B cell (primary cell): ENCODE measurements at regions not wholly inside any gene's neighbourhood (a gene's known extent, or its start where the extent isn't known, plus 50 kb on each side); places are given as distances from the start of the nearest gene placed in this dataset.

ENCODE experiments used
- ATAC-seq: fragments of 200-7000 bp; cut with Tn5 transposase; one replicate; pipeline ENCODE4 v1.10.0; 2021; ENCODE audit warnings: low read depth, mild to moderate bottlenecking, moderate number of reproducible peaks, moderate library complexity
- CTCF ChIA-PET: fragments of 350-600 bp; sonication (Branson Sonifier 250); formaldehyde crosslinking; loops from one replicate; lab custom pipeline; 2021; ENCODE audit warnings: antibody characterized with exemption, inconsistent platforms; lab: Charles Lee
- POLR2A ChIA-PET: fragments of 350-600 bp; sonication (Branson Sonifier 250); formaldehyde crosslinking; loops from one replicate; lab custom pipeline; 2021; ENCODE audit warnings: antibody characterized with exemption; lab: Charles Lee
- DNase-seq: peaks from one replicate; pipeline ENCODE4 v3.0.0; 2013
- H2AFZ ChIP-seq: 2 replicates; pipeline ENCODE4 v1.6.1; 2012; ENCODE audit warnings: mild to moderate bottlenecking, low read depth, low read length; ENCODE audit not compliant: insufficient read depth, poor library complexity, severe bottlenecking
- H3K27ac ChIP-seq, 2 donors: 1 replicate in 1 of 2; 2 replicates in 1 of 2; pipeline ENCODE4 v1.5.1; 2012 to 2013; ENCODE audit warnings: low read length in 2 of 2, mild to moderate bottlenecking in 2 of 2, moderate library complexity in 1 of 2
- H3K27me3 ChIP-seq, 4 experiments: fragments of 200-600 bp in 1 of 4; sonication (generic) in 1 of 4; replicated peaks in 1 of 4; 1 replicate in 2 of 4; 2 replicates in 2 of 4; pipeline versions ENCODE4 v1.6.1 to v1.7.0; 2013 to 2016; ENCODE audit warnings: low read length in 3 of 4, mild to moderate bottlenecking in 2 of 4, mixed read lengths in 1 of 4, moderate library complexity in 1 of 4; ENCODE audit not compliant: insufficient read depth in 4 of 4, control insufficient read depth in 3 of 4; ENCODE audit errors: control extremely low read depth in 1 of 4
- H3K36me3 ChIP-seq, 2 experiments: replicated peaks in 1 of 2; 1 replicate in 1 of 2; 2 replicates in 1 of 2; pipeline versions ENCODE4 v1.6.1 to v1.7.1; 2013; ENCODE audit warnings: low read length in 1 of 2; ENCODE audit not compliant: insufficient read depth in 2 of 2, control insufficient read depth in 1 of 2; ENCODE audit errors: control extremely low read depth in 1 of 2, extremely low read depth in 1 of 2
- H3K4me1 ChIP-seq, 2 donors: fragments of 200-600 bp in 1 of 2; sonication (generic) in 1 of 2; 1 replicate in 1 of 2; 2 replicates in 1 of 2; pipeline versions ENCODE4 v1.5.1 to v1.6.1; 2013 to 2017; ENCODE audit warnings: low read length in 2 of 2; ENCODE audit not compliant: control insufficient read depth in 2 of 2, insufficient read depth in 2 of 2
- H3K4me2 ChIP-seq: replicated peaks from 2 replicates; pipeline ENCODE3; 2012; ENCODE audit warnings: mild to moderate bottlenecking, low read depth, low read length; ENCODE audit not compliant: poor library complexity, severe bottlenecking
- H3K4me3 ChIP-seq, 5 experiments: fragments of 200-600 bp in 1 of 5; sonication (generic) in 1 of 5; 1 replicate in 3 of 5; 2 replicates in 2 of 5; pipeline versions ENCODE4 v1.5.1 to v1.7.0; 2011 to 2016; ENCODE audit warnings: low read length in 4 of 5, mild to moderate bottlenecking in 4 of 5, low read depth in 2 of 5, control low read depth in 1 of 5, moderate library complexity in 1 of 5; ENCODE audit not compliant: insufficient read depth in 1 of 5; ENCODE audit errors: control extremely low read depth in 1 of 5, extremely low read depth in 1 of 5
- H3K79me2 ChIP-seq: fragments of 200-600 bp; sonication (generic); one replicate; pipeline ENCODE4 v1.6.0; 2016; ENCODE audit warnings: low read length; ENCODE audit not compliant: control insufficient read depth, insufficient read depth
- H3K9ac ChIP-seq: fragments of 200-600 bp; sonication (generic); 2 replicates; pipeline ENCODE4 v1.6.1; 2017; ENCODE audit warnings: mild to moderate bottlenecking, low read length, moderate library complexity
- H3K9me3 ChIP-seq, 3 donors: one replicate each; pipeline versions ENCODE4 v1.6.1 to v1.7.1; 2013; ENCODE audit warnings: low read length in 2 of 3; ENCODE audit not compliant: control insufficient read depth in 2 of 3, insufficient read depth in 1 of 3; ENCODE audit errors: control extremely low read depth in 1 of 3
- H4K20me1 ChIP-seq: 2 replicates; pipeline ENCODE4 v1.6.0; 2012; ENCODE audit warnings: mild to moderate bottlenecking, low read length; ENCODE audit not compliant: insufficient read depth, control insufficient read depth, poor library complexity, severe bottlenecking
- H3K27ac Mint-ChIP-seq: one replicate; pipeline ENCODE4 v1.8.0; 2021; ENCODE audit warnings: mixed read lengths
- H3K27me3 Mint-ChIP-seq: one replicate; pipeline ENCODE4 v1.8.0; 2021; ENCODE audit warnings: mixed read lengths
- H3K4me1 Mint-ChIP-seq: one replicate; pipeline ENCODE4 v1.8.0; 2021; ENCODE audit warnings: mixed read lengths
- H3K4me3 Mint-ChIP-seq: one replicate; pipeline ENCODE4 v1.8.0; 2021; ENCODE audit warnings: mixed read lengths
- H3K9me3 Mint-ChIP-seq: one replicate; pipeline ENCODE4 v1.8.0; 2022; ENCODE audit warnings: mixed read lengths; ENCODE audit not compliant: insufficient read depth
- CTCF ChIP-seq: fragments of 200-600 bp; IDR thresholded peaks from one replicate; pipeline ENCODE4 v1.8.0; 2022; ENCODE audit warnings: antibody characterized with exemption, mild to moderate bottlenecking
- EZH2 ChIP-seq: IDR thresholded peaks from 2 replicates; pipeline ENCODE4 v1.6.1; 2012; ENCODE audit warnings: borderline replicate concordance, low read depth, mild to moderate bottlenecking, moderate library complexity, low read length; ENCODE audit not compliant: insufficient read depth, poor library complexity, severe bottlenecking
- WGBS: methylation state at CpG from one replicate; pipeline ENCODE4 v1.1.5; 2013; ENCODE audit warnings: missing lambda C conversion rate; ENCODE audit not compliant: insufficient coverage; 5-methylcytosine and 5-hydroxymethylcytosine counted together
- intact Hi-C: fragments of 100-400 bp; cut with micrococcal nuclease; formaldehyde crosslinking; loops from one replicate; pipeline ENCODE4 v1.10.0; 2022

- 90% methylated on average over 12 of the region's 20 CpGs for WGBS
- no peaks in the 10 kb centered on the region for H3K27me3 ChIP-seq
- no peaks in the 10 kb centered on the region for H3K36me3 ChIP-seq
- DNase-seq (no peak), ATAC-seq (no peak)
- Mint-ChIP-seq H3K27ac (no peak overlapping the region), H3K27me3 (peaks cover 4% of the 10 kb centered on the region), H3K4me3 (no peak overlapping the region), H3K9me3 (no peaks in the 10 kb centered on the region), H3K4me1 (no peaks in the 10 kb centered on the region)
- no peak overlapping the region for H3K4me2 ChIP-seq
- H3K4me3 ChIP-seq = no peak overlapping the region
- H3K79me2 ChIP-seq = no peaks in the 10 kb centered on the region
- H3K27ac ChIP-seq = no peak overlapping the region
- POLR2A ChIA-PET = no interaction called here
- peaks cover 0 to 14% (median 0%) of the 10 kb centered on the region in 3 donors for H3K9me3 ChIP-seq
- intact Hi-C loops = no loop called here
- H3K4me1 ChIP-seq = no peaks in the 10 kb centered on the region
- H2AFZ ChIP-seq = no peak overlapping the region
- H3K9ac ChIP-seq = no peak overlapping the region
- no peaks in the 10 kb centered on the region for H4K20me1 ChIP-seq
- no peak for TF ChIP-seq EZH2
- no peak for TF ChIP-seq CTCF
- CTCF ChIA-PET = no interaction called here
Measured at GRCh38 chr1:4126731-4127591, 226.9 kb upstream of the C1orf174 start.

- intact Hi-C loops = no loop called here
- H3K27me3 ChIP-seq = peaks cover 0 to 2% (median 0%) of the 10 kb centered on the region in 4 experiments
- no peak overlapping the region for H3K27ac Mint-ChIP-seq
- no peak overlapping the region for H3K4me3 Mint-ChIP-seq
- CTCF ChIA-PET = no interaction called here
- 86% methylated on average over 23 of the region's 23 CpGs for WGBS
- H3K27ac ChIP-seq = no peak overlapping the region
- POLR2A ChIA-PET = no interaction called here
- H3K9ac ChIP-seq = no peak overlapping the region
- no peaks in the 10 kb centered on the region for H3K36me3 ChIP-seq
- H3K9me3 Mint-ChIP-seq = no peaks in the 10 kb centered on the region
- no peaks in the 10 kb centered on the region for H3K4me1 ChIP-seq
- DNase-seq = no peak
- H3K79me2 ChIP-seq = no peaks in the 10 kb centered on the region
- H3K4me3 ChIP-seq = no peak overlapping the region
- peaks cover 0 to 10% (median 0%) of the 10 kb centered on the region in 3 donors for H3K9me3 ChIP-seq
- no peak for TF ChIP-seq CTCF
- no peak for TF ChIP-seq EZH2
- no peak overlapping the region for H2AFZ ChIP-seq
- peaks cover 4% of the 10 kb centered on the region for H3K27me3 Mint-ChIP-seq
- H4K20me1 ChIP-seq = no peaks in the 10 kb centered on the region
- no peak for ATAC-seq
- no peak overlapping the region for H3K4me2 ChIP-seq
- no peaks in the 10 kb centered on the region for H3K4me1 Mint-ChIP-seq
Measured at GRCh38 chr1:4127592-4128140, 227.6 kb upstream of the C1orf174 start.
